SU-DHL-6 (cell line): ENCODE measurements at regions not wholly inside any gene's neighbourhood (a gene's known extent, or its start where the extent isn't known, plus 50 kb on each side); places are given as distances from the start of the nearest gene placed in this dataset.

Experiments
- H2AFZ ChIP-seq: fragments of 200-600 bp; sonication (generic); 2 replicates; pipeline ENCODE4 v1.6.1; 2014; ENCODE audit warnings: low read depth, mild to moderate bottlenecking, moderate library complexity, mixed read lengths, antibody characterized with exemption, low read length; ENCODE audit not compliant: severe bottlenecking
- H3F3A ChIP-seq: fragments of 200-600 bp; shearing (Covaris generic); 2 replicates; pipeline ENCODE4 v1.6.0; 2016; ENCODE audit warnings: antibody characterized with exemption, mild to moderate bottlenecking; ENCODE audit not compliant: insufficient read depth
- H3K27ac ChIP-seq: fragments of 200-600 bp; sonication (generic); 2 replicates; pipeline ENCODE4 v1.5.1; 2016; ENCODE audit warnings: low read depth, mild to moderate bottlenecking, low read length, moderate library complexity, mixed read lengths
- H3K27me3 ChIP-seq: fragments of 200-600 bp; sonication (generic), shearing (Covaris generic); 2 replicates; pipeline ENCODE4 v1.6.0; 2014; ENCODE audit warnings: mild to moderate bottlenecking, low read length
- H3K36me3 ChIP-seq: fragments of 200-600 bp; sonication (generic); 2 replicates; pipeline ENCODE4 v1.6.1; 2014; ENCODE audit warnings: mild to moderate bottlenecking, low read length, mixed read lengths
- H3K4me2 ChIP-seq: fragments of 300-600, 200-600 bp; shearing (Covaris generic), sonication (generic); 2 replicates; pipeline ENCODE4 v1.6.0; 2014; ENCODE audit warnings: low read length, low read depth, mild to moderate bottlenecking; ENCODE audit not compliant: poor library complexity, severe bottlenecking
- H3K4me3 ChIP-seq: fragments of 200-600 bp; sonication (generic); 2 replicates; pipeline ENCODE4 v1.5.1; 2014; ENCODE audit warnings: antibody characterized with exemption, low read length, mild to moderate bottlenecking, mixed read lengths; ENCODE audit not compliant: insufficient read depth, poor library complexity, severe bottlenecking
- H3K79me2 ChIP-seq: fragments of 200-600 bp; sonication (generic); 2 replicates; pipeline ENCODE4 v1.6.1; 2014; ENCODE audit warnings: mild to moderate bottlenecking, low read length, moderate library complexity; ENCODE audit not compliant: insufficient read depth
- H3K9ac ChIP-seq: fragments of 200-600 bp; sonication (generic); 2 replicates; pipeline ENCODE4 v1.7.0; 2014; ENCODE audit warnings: mild to moderate bottlenecking, low read length
- H3K9me2 ChIP-seq: fragments of 200-600 bp; sonication (generic); replicated peaks from 2 replicates; pipeline ENCODE4 v1.6.1; 2014; ENCODE audit warnings: low read length; ENCODE audit not compliant: insufficient read depth
- H3K9me3 ChIP-seq: fragments of 200-600 bp; sonication (generic); 2 replicates; pipeline ENCODE4 v1.6.1; 2014; ENCODE audit warnings: low read length, mixed read lengths; ENCODE audit not compliant: insufficient read depth
- H4K20me1 ChIP-seq: fragments of 200-600 bp; sonication (generic); 2 replicates; pipeline ENCODE4 v1.6.1; 2014; ENCODE audit warnings: low read depth, mild to moderate bottlenecking, antibody characterized with exemption, low read length, moderate library complexity, mixed read lengths
- EZH2phosphoT487 ChIP-seq: fragments of 200-600 bp; sonication (generic), shearing (Covaris generic); conservative IDR thresholded peaks from 2 replicates; pipeline ENCODE4 v1.6.1; 2018; ENCODE audit warnings: mild to moderate bottlenecking, antibody characterized with exemption, low read length, moderate library complexity, mixed read lengths
- TF ChIP-seq, protein P1 (sequence below): fragments of 200-600 bp; sonication (generic); IDR thresholded peaks from one replicate; pipeline ENCODE4 v1.5.1; 2017; ENCODE audit warnings: antibody characterized with exemption, mild to moderate bottlenecking, low read length, moderate library complexity; ENCODE audit not compliant: insufficient read depth, poor library complexity, severe bottlenecking

DNA sequence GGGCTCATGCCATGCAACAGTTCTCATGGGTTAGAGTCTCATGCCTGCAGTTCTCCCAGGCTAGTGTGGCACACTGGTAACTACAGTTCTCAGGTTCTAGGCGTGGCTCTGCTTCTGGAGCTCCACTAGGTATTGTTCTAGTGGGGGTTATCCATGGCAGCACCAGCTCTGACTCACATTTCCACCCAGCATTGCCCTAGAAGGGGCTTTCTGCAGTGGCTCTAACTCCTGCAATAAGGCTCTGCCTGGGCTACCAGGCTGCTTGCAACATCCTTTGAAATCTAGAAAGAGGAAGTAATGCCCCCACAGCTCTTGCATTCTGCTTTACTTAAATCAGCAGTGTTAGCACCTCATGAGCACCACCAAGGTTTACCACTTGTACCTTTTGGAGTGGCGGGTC lies 220.3 kb upstream of the ARID2 start:
- Histone ChIP-seq H3K27me3 (no peaks in the 10 kb centered on the region), H3F3A (no peaks in the 10 kb centered on the region), H3K79me2 (no peaks in the 10 kb centered on the region), H3K9me3 (peaks cover 17% of the 10 kb centered on the region; the same call in 1 of the 2 replicates), H3K4me3 (no peak overlapping the region), H3K27ac (no peak overlapping the region), H4K20me1 (no peaks in the 10 kb centered on the region), H3K9ac (no peak overlapping the region), H2AFZ (no peak overlapping the region), H3K4me2 (no peak overlapping the region), H3K9me2 (no peaks in the 10 kb centered on the region), H3K36me3 (no peaks in the 10 kb centered on the region)
- no peak for TF ChIP-seq EZH2phosphoT487
- TF ChIP-seq, protein P1, sequence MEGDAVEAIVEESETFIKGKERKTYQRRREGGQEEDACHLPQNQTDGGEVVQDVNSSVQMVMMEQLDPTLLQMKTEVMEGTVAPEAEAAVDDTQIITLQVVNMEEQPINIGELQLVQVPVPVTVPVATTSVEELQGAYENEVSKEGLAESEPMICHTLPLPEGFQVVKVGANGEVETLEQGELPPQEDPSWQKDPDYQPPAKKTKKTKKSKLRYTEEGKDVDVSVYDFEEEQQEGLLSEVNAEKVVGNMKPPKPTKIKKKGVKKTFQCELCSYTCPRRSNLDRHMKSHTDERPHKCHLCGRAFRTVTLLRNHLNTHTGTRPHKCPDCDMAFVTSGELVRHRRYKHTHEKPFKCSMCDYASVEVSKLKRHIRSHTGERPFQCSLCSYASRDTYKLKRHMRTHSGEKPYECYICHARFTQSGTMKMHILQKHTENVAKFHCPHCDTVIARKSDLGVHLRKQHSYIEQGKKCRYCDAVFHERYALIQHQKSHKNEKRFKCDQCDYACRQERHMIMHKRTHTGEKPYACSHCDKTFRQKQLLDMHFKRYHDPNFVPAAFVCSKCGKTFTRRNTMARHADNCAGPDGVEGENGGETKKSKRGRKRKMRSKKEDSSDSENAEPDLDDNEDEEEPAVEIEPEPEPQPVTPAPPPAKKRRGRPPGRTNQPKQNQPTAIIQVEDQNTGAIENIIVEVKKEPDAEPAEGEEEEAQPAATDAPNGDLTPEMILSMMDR: no peak

DNA sequence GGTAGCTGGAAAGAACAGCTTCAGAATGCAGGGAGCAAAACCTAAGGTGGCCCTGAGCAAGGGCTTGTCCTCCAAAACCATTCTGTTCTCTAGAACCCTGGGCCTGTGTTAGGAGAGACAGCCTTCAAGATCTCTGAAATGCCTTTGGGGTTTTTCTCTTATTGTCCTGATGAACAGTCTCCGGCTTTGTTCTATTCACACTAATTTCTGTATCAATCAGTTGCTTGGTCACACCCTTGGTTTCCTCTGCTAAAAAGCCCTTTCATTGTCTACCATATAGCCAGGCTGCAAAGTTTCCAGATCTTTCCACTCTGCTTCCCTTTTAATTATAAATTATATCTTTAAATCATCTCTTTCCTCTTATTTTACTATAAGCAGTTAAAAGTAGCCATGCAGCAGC lies 219.9 kb upstream of the ARID2 start:
- no peaks in the 10 kb centered on the region for H4K20me1 ChIP-seq
- H3K4me3 ChIP-seq: no peak overlapping the region
- H2AFZ ChIP-seq: no peak overlapping the region
- no peak for TF ChIP-seq EZH2phosphoT487
- TF ChIP-seq, protein P1: no peak
- H3K9ac ChIP-seq: no peak overlapping the region
- H3K9me3 ChIP-seq: peaks cover 17% of the 10 kb centered on the region; the same call in 1 of the 2 replicates
- H3K4me2 ChIP-seq: no peak overlapping the region
- H3F3A ChIP-seq: no peaks in the 10 kb centered on the region
- H3K36me3 ChIP-seq: no peaks in the 10 kb centered on the region
- H3K27me3 ChIP-seq: no peaks in the 10 kb centered on the region
- H3K79me2 ChIP-seq: no peaks in the 10 kb centered on the region
- H3K27ac ChIP-seq: no peak overlapping the region
- no peaks in the 10 kb centered on the region for H3K9me2 ChIP-seq

DNA sequence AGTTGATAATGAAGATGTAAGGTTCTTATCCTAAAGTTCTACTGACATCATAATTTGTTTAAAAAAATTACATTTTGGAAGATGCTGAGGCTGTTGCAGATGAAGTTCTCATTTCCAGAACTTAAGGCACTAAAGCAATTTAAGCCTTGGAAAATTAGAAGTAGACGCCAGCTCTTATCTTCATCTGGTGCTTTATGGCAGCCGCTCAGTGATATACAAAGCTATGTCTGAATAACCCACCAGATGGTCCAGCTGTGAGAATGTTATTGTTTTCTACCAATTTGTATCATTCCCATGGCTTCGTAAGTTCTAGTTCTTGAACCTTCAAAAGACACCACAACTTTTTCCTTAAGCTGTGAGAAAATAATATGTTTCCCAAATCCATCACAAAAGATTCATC lies 212.1 kb upstream of the ARID2 start:
- H3K4me2 ChIP-seq: no peak overlapping the region
- H3F3A ChIP-seq: no peaks in the 10 kb centered on the region

More for the DNA sequence above, 212.1 kb upstream of the ARID2 start:
- TF ChIP-seq, protein P1: no peak
- no peak for TF ChIP-seq EZH2phosphoT487
- H3K36me3 ChIP-seq: no peaks in the 10 kb centered on the region
- no peaks in the 10 kb centered on the region for H4K20me1 ChIP-seq
- no peaks in the 10 kb centered on the region for H3K79me2 ChIP-seq
- H3K9ac ChIP-seq: no peak overlapping the region
- no peak overlapping the region for H2AFZ ChIP-seq
- H3K4me3 ChIP-seq: no peak overlapping the region
- H3K27me3 ChIP-seq: no peaks in the 10 kb centered on the region
- H3K9me2 ChIP-seq: no peaks in the 10 kb centered on the region
- 0 out of 2 replicates have a peak, but pooled peaks cover 5% of the 10 kb centered on the region for H3K9me3 ChIP-seq
- H3K27ac ChIP-seq: no peak overlapping the region
